Inflammatory macrophage treated with lipopolysaccharide for 4 hours (primary cell): ENCODE measurements at regions not wholly inside any gene's neighbourhood (a gene's known extent, or its start where the extent isn't known, plus 50 kb on each side); places are given as distances from the start of the nearest gene placed in this dataset.

ENCODE experiments used
- DNase-seq: peaks from one replicate; pipeline ENCODE4 v3.0.0-alpha.2; 2020

GRCh38 chr10:2949221-2949947 is 118.0 kb upstream of the PFKP start:
- no peak for DNase-seq

- no peak for DNase-seq
Observed at GRCh38 chr10:2948127-2948854, 119.1 kb upstream of the PFKP start.

GRCh38 chr10:2944788-2945187 is 122.6 kb upstream of the PFKP start:
- DNase-seq = no peak

GRCh38 chr10:2943932-2944614 is 123.3 kb upstream of the PFKP start:
- no peak for DNase-seq

GRCh38 chr10:2942938-2943337 is 124.4 kb upstream of the PFKP start:
- no peak for DNase-seq

GRCh38 chr10:2938869-2939268 is 128.5 kb upstream of the PFKP start:
- no peak for DNase-seq

- DNase-seq = no peak
Observed at GRCh38 chr10:2936816-2937215, 130.5 kb upstream of the PFKP start.

- DNase-seq = no peak
Observed at GRCh38 chr10:2935647-2936386, 131.5 kb upstream of the PFKP start.

- DNase-seq = peak; percentile 24
Observed at GRCh38 chr10:2933924-2934323, 133.4 kb upstream of the PFKP start.

- no peak for DNase-seq
Observed at GRCh38 chr10:2933519-2933918, 133.8 kb upstream of the PFKP start.

GRCh38 chr10:2933071-2933470 is 134.3 kb upstream of the PFKP start:
- no peak for DNase-seq

- DNase-seq = no peak
Observed at GRCh38 chr10:2929480-2930258, 137.7 kb upstream of the PFKP start.

- DNase-seq = peak; percentile 65
Observed at GRCh38 chr10:2927958-2928840, 139.1 kb upstream of the PFKP start.

- no peak for DNase-seq
Observed at GRCh38 chr10:2926918-2927660, 140.3 kb upstream of the PFKP start.

- no peak for DNase-seq
Observed at GRCh38 chr10:2925631-2926030, 141.7 kb upstream of the PFKP start.

- DNase-seq = no peak
Observed at GRCh38 chr10:2924431-2924830, 142.9 kb upstream of the PFKP start.

- DNase-seq = no peak
Observed at GRCh38 chr10:2921956-2922680, 145.2 kb upstream of the PFKP start.

- no peak for DNase-seq
Observed at GRCh38 chr10:2920637-2921036, 146.7 kb upstream of the PFKP start.

- peak; percentile 37 for DNase-seq
Observed at GRCh38 chr10:2920168-2920567, 147.2 kb upstream of the PFKP start.

GRCh38 chr10:2919016-2919415 is 148.3 kb upstream of the PFKP start:
- no peak for DNase-seq
